Coronary artery (tissue), 2 donors: ENCODE measurements at regions not wholly inside any gene's neighbourhood (a gene's known extent, or its start where the extent isn't known, plus 50 kb on each side); places are given as distances from the start of the nearest gene placed in this dataset.

Experiments
- DNase-seq: peaks from one replicate; pipeline ENCODE4 v3.0.0-alpha.2; 2017; ENCODE audit warnings: low spot score
- H3K27ac ChIP-seq, 2 donors: fragments of 200-600 bp; sonication (generic); one replicate each; pipeline ENCODE4 v1.5.1; 2016 to 2019
- H3K4me3 ChIP-seq: fragments of 200-600 bp; sonication (generic); 2 replicates; pipeline ENCODE4 v1.5.1; 2016; ENCODE audit warnings: mild to moderate bottlenecking, moderate library complexity
- TF ChIP-seq, protein P1 (sequence below): fragments of 200-600 bp; sonication (generic); IDR thresholded peaks from one replicate; pipeline ENCODE4 v1.5.1; 2019; ENCODE audit warnings: antibody characterized with exemption

DNA sequence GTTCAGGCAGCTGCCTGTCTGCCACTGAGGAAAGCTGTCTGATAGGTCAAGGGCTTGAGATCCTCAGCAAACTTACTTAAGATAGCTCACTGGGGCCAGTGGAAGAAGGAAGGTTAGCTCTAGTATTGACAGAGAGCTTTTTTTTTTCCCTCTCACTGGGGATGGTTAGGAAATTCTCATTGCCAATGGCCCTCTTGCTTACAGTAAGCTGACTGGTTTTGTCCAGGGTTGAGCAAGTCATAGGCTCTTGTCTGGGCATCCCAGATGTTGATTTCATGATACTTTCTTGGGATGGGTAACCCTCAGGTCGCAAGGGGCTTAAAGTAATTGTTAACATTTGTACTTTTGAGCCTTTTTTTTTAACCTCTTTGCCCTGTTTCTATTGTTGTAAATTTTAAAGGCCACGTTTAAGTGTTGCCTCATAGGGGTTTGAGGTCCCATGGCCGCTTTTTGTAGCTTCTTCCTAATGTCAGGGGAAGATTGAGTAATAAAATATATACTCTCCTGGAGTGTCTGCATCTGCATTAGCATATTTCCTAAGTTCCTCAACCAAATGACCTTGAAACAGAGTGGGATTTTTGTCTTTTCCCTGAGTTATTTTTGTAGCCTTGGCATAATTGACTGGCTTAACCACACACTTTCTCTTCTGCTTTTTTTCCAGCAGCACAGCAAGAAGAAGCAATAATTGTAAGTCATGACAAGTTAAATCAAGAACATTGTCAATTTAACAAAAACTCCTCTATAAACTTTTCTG lies 716.0 kb downstream of the LRFN5 start:
- Histone ChIP-seq H3K27ac (no peak overlapping the region), H3K4me3 (no peak overlapping the region)
- TF ChIP-seq, protein P1, sequence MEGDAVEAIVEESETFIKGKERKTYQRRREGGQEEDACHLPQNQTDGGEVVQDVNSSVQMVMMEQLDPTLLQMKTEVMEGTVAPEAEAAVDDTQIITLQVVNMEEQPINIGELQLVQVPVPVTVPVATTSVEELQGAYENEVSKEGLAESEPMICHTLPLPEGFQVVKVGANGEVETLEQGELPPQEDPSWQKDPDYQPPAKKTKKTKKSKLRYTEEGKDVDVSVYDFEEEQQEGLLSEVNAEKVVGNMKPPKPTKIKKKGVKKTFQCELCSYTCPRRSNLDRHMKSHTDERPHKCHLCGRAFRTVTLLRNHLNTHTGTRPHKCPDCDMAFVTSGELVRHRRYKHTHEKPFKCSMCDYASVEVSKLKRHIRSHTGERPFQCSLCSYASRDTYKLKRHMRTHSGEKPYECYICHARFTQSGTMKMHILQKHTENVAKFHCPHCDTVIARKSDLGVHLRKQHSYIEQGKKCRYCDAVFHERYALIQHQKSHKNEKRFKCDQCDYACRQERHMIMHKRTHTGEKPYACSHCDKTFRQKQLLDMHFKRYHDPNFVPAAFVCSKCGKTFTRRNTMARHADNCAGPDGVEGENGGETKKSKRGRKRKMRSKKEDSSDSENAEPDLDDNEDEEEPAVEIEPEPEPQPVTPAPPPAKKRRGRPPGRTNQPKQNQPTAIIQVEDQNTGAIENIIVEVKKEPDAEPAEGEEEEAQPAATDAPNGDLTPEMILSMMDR, result no peak
- DNase-seq, result no peak

DNA sequence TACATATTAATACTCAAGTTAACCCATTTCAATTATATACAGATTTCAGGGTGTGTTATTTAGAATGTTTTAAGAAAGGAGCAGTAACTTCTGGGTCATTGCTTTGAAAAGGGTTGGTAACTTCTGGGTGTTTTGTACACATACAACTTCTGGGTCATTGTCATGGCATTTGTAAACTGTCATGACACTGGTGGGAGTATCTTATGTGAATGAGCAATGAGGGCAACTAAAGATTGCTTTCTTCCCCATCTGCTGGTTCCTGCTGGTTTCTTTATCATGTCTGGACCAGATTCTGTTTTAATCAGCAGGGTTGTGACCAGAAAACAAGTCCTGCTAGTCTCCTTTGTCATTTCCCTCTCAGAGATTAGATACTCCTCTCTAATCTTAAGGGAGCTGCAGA lies 713.3 kb downstream of the LRFN5 start:
- H3K4me3 ChIP-seq, result no peak overlapping the region
- DNase-seq, result no peak
- TF ChIP-seq, protein P1, result no peak
- no peak overlapping the region for H3K27ac ChIP-seq

DNA sequence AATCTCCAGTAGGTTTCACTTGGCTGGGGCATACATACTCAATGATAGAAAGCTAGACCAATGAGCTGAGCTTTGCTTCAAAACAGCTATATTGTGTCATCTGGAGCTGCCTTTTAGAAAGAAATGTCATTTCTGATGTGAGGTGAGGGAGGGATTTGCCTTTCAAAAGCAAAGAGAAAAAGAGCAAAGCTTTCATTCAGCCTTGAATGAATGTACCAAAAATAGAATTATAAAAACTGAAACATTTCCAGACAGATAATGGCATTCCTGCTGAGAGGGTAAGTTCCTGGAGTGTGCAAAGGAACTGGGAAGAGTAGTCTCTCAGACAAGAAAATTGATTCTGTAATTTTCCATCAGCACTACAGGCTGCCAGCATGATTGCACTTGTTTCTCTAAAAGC lies 710.0 kb downstream of the LRFN5 start:
- H3K27ac ChIP-seq, result no peak overlapping the region
- TF ChIP-seq, protein P1, result no peak
- no peak overlapping the region for H3K4me3 ChIP-seq
- DNase-seq, result no peak

- DNase-seq, result no peak
- Histone ChIP-seq H3K4me3 (no peak overlapping the region), H3K27ac (no peak overlapping the region)
- TF ChIP-seq, protein P1, result no peak
These were observed 705.2 kb downstream of the LRFN5 start for GRCh38 chr14:42311876-42312275.

DNA sequence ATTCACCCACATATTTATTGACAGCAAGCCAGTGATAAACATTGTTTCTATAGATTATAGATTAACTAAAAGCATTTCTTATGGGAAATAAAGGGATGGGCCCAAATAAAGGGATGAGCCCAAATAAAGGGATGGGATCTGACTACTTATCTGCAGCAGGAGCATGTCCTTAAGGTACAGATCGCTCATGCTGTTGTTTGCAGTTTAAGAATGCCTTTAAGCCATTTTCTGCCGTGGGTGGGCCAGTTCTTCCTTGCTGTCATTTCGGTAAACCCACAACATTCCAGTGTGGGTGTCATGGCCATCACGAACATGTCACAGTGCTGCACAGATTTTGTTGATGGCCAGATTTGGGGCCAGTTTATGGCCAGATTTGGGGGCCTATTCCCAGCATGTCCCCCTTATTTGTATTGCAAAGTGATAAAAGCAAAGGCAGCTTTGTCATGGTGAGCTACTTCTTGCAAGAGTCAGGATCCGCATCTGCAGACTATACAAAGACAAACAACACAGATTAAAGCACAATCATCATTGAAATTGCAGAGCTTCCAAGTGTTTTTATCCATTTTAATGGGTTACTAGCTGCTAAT lies 700.7 kb downstream of the LRFN5 start:
- Histone ChIP-seq H3K27ac (no peak overlapping the region), H3K4me3 (no peak overlapping the region)
- TF ChIP-seq, protein P1, result no peak
- DNase-seq, result no peak

DNA sequence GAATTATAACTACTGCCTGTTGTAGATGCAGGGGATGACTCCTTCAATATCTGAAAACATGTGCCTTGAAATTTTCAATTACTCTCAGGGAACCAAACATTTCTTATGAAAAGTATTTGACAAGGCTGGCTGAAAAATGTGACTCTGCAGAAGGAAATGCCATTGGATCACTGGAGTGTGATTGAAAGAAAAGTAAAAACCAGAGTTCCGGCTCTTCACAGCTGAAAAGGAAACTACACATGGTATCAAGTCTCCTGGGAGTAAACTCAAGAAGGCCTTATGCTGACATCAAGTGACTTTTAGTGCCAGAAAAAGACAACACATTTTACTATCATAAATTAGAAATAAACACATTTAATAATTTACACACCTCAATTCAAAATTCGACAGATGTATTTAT lies 693.0 kb downstream of the LRFN5 start:
- TF ChIP-seq, protein P1, result no peak
- no peak overlapping the region for H3K27ac ChIP-seq
- no peak overlapping the region for H3K4me3 ChIP-seq
- DNase-seq, result no peak

GRCh38 chr14:42293180-42293579 lies 686.5 kb downstream of the LRFN5 start:
- DNase-seq, result no peak
- no peak overlapping the region for H3K27ac ChIP-seq
- TF ChIP-seq, protein P1, result no peak

More at GRCh38 chr14:42293180-42293579, 686.5 kb downstream of the LRFN5 start:
- no peak overlapping the region for H3K4me3 ChIP-seq
